ENCODE measurements at regions not wholly inside any gene's neighbourhood (a gene's known extent, or its start where the extent isn't known, plus 50 kb on each side); places are given as distances from the start of the nearest gene placed in this dataset.
A peak's percentile ranks its signal among the peaks of the same experiment; 100 is the strongest.

- TF ChIP-seq CTCF (IDR thresholded peaks at IDR 0.05) = no peak
- TF ChIP-seq POLR2A (IDR thresholded peaks at IDR 0.05) = peak in 1 of 3 donors; percentile 34
Observed at GRCh38 chr9:96073531-96074480, 198.3 kb downstream of the ERCC6L2 start.

All from body of pancreas (tissue), 4 donors.